ENCODE measurements at regions not wholly inside any gene's neighbourhood (a gene's known extent, or its start where the extent isn't known, plus 50 kb on each side); places are given as distances from the start of the nearest gene placed in this dataset.

DNA sequence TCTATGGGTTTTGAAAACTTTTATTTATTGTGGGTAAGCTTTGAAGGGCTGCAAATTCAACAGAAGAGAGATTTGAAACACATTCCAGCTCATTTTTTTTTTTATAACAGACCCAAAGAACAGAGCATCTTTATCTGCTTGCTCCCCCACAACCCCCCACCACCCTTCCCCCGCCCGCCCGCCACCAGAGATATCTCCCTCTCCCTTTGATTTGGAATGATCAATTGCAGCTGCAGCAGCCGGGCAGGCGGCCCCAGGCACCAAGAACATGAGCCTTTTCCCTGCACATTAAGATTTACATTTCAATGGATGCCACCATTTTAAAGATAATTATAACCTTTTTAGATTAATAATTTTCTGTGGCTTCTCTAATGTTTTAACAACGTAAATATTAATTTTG is 510.9 kb downstream of the ZNF608 start (continued):
- TF ChIP-seq ZNF586 (CRISPR knock-in tag; conservative IDR thresholded peaks at IDR 0.05) (no peak), NCOA1 (IDR thresholded peaks at IDR 0.05; ENCODE audit: low read depth) (no peak), STAT5A (IDR thresholded peaks at IDR 0.05; ENCODE audit: borderline replicate concordance, low read length) (no peak)
- TF ChIP-seq, protein P1, sequence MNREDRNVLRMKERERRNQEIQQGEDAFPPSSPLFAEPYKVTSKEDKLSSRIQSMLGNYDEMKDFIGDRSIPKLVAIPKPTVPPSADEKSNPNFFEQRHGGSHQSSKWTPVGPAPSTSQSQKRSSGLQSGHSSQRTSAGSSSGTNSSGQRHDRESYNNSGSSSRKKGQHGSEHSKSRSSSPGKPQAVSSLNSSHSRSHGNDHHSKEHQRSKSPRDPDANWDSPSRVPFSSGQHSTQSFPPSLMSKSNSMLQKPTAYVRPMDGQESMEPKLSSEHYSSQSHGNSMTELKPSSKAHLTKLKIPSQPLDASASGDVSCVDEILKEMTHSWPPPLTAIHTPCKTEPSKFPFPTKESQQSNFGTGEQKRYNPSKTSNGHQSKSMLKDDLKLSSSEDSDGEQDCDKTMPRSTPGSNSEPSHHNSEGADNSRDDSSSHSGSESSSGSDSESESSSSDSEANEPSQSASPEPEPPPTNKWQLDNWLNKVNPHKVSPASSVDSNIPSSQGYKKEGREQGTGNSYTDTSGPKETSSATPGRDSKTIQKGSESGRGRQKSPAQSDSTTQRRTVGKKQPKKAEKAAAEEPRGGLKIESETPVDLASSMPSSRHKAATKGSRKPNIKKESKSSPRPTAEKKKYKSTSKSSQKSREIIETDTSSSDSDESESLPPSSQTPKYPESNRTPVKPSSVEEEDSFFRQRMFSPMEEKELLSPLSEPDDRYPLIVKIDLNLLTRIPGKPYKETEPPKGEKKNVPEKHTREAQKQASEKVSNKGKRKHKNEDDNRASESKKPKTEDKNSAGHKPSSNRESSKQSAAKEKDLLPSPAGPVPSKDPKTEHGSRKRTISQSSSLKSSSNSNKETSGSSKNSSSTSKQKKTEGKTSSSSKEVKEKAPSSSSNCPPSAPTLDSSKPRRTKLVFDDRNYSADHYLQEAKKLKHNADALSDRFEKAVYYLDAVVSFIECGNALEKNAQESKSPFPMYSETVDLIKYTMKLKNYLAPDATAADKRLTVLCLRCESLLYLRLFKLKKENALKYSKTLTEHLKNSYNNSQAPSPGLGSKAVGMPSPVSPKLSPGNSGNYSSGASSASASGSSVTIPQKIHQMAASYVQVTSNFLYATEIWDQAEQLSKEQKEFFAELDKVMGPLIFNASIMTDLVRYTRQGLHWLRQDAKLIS (CRISPR knock-in tag; IDR thresholded peaks at IDR 0.05) = no peak
- TF ChIP-seq, protein P2, sequence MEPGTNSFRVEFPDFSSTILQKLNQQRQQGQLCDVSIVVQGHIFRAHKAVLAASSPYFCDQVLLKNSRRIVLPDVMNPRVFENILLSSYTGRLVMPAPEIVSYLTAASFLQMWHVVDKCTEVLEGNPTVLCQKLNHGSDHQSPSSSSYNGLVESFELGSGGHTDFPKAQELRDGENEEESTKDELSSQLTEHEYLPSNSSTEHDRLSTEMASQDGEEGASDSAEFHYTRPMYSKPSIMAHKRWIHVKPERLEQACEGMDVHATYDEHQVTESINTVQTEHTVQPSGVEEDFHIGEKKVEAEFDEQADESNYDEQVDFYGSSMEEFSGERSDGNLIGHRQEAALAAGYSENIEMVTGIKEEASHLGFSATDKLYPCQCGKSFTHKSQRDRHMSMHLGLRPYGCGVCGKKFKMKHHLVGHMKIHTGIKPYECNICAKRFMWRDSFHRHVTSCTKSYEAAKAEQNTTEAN (CRISPR knock-in tag; IDR thresholded peaks at IDR 0.05) = no peak

Measured in K562 (cell line).